DMS 273 treated with DMSO at 0.1 percent for 48 hours (cell line): ENCODE measurements at regions not wholly inside any gene's neighbourhood (a gene's known extent, or its start where the extent isn't known, plus 50 kb on each side); places are given as distances from the start of the nearest gene placed in this dataset.
"Not testable (repeated sequence)": the region's sequence is repeated elsewhere in the genome, so short reads cannot be mapped to it uniquely, and the experiment has no call there.

Experiments used
- DNase-seq: peaks from one replicate; lab custom pipeline; 2025; lab: John Stamatoyannopoulos, UW

GRCh38 chr1:114263343-114263742 is 109.7 kb upstream of the SYT6 start:
- no peak for DNase-seq

- no peak for DNase-seq
Observed at GRCh38 chr1:114262337-114262736, 108.7 kb upstream of the SYT6 start.

GRCh38 chr1:114260805-114261484 is 107.3 kb upstream of the SYT6 start:
- DNase-seq = no peak

DNA sequence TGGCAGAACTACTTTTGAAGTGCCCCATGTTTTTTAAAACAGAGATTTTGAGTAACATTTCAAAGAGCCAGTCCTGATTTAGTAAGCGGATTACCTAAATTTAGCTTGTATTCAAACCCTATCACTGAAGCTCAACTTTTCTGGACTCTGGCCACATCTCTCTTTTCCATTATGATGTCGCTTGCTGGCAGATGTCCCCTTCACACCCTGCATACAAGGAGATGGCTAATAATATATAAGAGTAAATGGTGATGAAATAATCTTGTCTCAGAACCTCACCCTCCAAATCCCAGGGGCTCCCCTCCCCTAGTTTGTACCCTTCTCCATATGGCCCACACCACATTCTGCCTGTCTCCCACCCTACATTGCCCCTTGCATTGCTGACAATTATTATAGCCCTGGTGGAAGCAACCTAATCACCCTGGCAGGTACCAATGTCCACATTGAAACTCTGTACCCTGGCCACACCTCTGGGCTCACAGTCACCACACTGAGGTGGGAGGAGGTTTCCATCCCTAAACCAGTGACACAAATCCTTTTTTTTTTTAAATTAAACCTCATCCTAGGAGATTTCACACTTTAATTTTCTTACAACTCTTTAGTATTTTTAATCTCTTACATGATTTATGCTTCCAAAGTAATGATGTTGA is 106.0 kb upstream of the SYT6 start:
- DNase-seq = no peak

DNA sequence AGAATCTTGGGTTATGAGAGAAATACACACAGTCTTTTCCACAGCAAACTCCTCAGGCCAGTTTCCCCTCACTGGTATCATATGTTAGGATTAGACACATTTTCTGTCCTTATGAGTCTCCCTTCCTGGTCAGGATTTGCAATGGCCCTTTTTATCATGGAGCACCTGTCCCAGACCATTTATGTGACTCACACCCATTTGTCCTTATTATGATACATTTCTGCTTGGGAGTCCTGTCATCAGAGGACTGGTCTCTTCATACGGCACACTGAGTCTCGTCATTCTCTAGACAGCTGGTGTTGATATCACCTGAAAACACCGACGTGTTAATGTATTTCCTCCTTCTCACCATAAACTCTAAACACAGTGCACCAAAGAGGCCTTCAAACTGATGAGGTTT is 105.0 kb upstream of the SYT6 start:
- no peak for DNase-seq

DNA sequence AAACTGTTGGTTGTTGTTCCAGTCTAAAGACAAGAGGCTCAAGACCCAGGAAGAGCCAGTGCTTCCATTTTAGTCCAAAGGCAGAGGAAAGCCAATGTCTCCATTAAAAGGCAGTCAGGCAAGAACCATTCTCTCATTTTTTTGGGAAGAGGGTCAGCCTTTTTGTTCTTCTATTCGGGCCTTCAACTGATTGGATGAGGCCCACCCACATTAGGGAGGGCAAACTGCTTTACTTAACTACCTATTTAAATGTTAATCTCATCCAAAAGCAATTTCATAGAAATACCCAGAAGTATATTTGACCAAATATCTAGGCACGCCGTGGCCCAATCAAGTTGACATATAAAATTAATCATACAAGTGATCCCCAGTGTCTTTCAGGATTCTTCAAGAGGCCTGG is 104.4 kb upstream of the SYT6 start:
- no peak for DNase-seq

GRCh38 chr1:114257554-114257953 is 103.9 kb upstream of the SYT6 start:
- DNase-seq = no peak

DNA sequence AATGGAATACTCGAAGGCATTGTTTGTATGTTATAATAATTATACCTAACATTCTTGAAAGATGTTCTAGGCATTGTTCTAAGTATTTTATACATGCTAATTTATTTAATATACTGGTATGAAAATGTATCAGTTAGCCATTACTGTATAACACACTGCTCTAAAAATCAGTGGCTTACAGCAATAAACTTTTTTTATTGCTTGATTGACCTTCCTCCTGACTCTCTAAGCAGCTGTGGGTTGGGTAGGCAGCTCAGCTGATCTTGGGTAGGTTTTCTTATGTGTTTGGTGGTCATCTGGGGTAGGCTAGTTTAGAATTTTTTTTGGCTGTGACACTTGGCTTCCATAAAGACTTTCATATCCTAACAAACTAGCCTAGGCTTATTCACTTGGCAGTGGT is 100.2 kb upstream of the SYT6 start:
- DNase-seq = no peak

- no peak for DNase-seq
Observed at GRCh38 chr1:114251573-114251939, 97.9 kb upstream of the SYT6 start.

DNA sequence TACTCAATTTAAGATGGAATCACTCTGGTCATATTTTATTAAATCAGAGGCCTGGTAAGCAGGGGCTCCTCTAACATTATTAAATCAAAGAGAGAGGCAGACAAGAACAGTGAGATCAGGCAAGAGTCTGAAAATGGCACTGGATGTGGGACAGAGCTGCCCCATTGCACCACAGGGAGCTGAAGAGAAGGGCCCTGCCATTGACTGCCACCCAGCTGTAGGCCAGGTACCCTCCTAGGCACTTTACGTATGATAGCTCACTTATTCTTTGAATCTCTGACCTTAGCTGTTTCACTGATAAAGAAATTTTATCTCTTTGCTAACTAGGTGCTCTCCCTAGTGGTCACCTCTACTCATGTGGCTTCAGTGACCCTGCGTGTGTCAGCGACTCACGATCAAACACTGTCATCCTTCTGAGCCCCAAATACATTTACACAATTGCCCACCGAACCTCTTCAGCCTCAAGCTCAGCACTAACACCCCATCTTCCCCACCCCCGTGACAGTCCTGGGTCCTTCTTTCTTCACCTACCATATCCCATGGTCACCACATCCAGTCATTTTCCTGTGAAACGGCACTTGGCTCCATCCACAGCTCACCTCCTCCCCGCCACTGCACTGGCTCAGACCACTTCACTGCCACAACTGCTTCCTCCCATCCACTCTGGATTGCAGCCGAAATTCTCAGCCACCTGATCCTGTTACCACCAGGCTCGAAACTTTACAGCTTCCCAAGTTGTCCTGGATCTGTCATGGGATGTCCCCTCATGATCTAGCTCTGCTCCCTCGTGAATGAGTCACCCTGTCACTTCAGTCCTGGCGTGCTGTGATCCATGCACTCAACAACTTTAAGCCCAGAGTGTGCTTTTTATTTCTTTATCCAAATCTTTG is 97.3 kb upstream of the SYT6 start:
- DNase-seq = no peak

DNA sequence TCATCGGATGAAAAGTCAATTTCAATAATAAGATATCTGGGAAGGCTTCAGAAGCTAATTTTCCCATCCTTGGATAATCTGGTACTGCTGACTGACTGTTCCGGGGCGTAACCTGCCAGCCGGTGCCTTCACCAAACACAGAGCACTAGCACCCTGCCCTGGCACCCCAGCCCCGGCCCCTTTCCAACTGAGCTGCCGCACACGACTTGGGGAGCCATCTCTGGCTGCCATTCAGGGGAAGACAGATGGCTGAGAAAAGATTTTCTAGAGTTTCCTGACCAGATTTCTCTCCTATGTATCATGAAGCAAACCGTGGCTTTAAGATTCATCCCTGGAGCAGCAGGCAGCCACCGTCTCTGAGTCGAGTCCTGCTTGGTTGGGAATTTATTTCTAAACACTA is 96.0 kb upstream of the SYT6 start:
- no peak for DNase-seq

DNA sequence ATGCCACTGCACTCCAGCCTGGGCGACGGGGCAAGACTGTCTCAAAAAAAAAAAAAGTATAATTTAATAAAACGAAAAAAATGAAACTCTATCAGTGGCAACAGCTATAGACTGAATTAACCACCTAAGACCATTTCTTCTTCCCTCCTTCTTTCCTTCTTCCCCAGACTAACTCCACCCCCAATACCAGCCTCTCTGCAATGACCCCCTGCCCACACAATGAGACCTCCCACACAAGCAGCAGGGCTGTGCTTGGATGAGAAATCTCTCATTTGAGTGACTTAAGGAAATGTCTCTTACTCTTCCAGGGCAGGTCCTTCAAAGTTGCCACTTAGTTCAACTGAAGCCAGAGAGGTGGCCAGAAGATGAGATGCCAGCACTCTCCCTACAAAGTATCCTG is 94.5 kb upstream of the SYT6 start:
- DNase-seq = no peak

- DNase-seq = not testable (repeated sequence)
Observed at GRCh38 chr1:114242531-114243210, 89.0 kb upstream of the SYT6 start.

GRCh38 chr1:114238053-114238452 is 84.4 kb upstream of the SYT6 start:
- no peak for DNase-seq

DNA sequence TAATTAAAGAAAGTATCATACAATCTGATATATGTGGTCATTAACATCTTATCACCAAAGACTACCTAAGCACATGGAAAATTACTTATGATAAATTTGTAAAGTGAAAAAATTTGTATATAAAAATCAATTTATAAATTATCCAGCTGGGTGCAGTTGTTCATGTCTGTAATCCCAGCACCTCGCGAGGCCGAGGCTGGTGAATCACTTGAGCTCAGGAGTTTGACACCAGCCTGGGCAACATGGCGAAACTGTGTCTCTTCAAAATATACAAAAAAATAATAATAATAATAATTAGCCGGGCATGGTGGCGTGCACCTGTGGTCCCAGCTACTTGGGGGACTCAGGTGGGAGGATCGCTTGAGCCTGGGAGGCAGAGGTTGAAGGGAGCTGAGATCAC is 82.8 kb upstream of the SYT6 start:
- no peak for DNase-seq

DNA sequence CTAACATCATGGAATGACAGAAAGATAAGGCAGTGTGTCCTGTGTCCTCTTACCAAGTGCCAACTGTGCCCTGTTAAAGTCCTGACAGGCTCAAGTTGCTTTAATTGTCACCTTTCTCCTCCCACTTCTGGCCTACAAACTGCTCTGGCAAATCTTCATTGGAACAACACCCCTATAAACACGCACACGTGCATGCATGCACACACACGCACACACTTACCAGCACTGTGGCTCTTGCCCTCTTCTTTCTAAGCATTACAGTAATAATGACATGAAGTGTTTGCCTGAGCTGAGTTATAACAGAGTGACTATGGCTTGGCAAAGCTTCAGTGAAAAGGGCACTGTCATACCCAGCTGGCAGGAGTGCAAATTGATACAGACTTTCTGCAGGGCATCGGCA is 82.3 kb upstream of the SYT6 start:
- no peak for DNase-seq

DNA sequence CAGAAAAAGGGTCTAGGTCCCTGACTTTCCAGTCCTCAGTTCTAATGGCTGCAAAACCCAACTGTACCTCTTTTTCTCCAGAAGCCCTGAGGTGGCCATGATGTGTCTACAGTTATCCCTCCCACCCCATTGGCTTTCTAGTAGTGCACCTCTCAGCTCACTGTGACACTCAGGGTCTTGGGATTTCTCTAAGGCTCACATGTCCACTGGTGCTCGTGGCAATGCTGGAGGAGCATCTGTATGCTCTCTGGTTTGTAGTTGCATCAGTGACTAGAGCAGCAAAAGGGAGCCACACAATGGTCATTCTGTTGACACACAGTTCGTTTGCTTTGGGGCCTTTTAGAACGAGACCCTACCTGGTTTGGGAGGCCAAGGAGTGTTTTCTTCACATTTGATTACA is 81.6 kb upstream of the SYT6 start:
- no peak for DNase-seq

GRCh38 chr1:114234408-114235124 is 80.9 kb upstream of the SYT6 start:
- DNase-seq = no peak

DNA sequence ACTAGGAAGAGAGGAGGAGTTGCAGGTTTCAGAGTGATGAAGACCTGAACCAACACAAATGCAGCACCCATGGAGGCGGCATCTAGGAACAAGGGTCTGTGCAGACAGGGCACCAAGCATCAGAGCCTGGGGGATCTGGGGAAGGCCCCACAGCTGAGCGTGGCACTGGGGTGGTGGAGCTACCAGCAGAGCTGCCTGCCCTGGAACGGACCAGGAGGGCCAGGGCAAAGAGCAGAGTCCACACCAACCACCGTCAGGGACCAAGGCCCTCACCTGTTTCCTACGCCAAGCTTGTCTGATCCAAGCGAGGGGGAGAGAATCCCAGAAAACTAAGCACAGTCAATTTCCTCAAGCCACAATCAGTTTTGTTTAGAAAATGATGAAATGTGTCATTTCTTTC is 79.0 kb upstream of the SYT6 start:
- DNase-seq = no peak

- DNase-seq = no peak
Observed at GRCh38 chr1:114231301-114231700, 77.6 kb upstream of the SYT6 start.

GRCh38 chr1:114229368-114229767 is 75.7 kb upstream of the SYT6 start:
- DNase-seq = no peak

- no peak for DNase-seq
Observed at GRCh38 chr1:114227059-114227458, 73.4 kb upstream of the SYT6 start.
